Right renal pelvis (tissue), 4 donors: ENCODE measurements at regions not wholly inside any gene's neighbourhood (a gene's known extent, or its start where the extent isn't known, plus 50 kb on each side); places are given as distances from the start of the nearest gene placed in this dataset.
"Not testable (repeated sequence)": the region's sequence is repeated elsewhere in the genome, so short reads cannot be mapped to it uniquely, and the experiment has no call there.

ENCODE experiments used
- DNase-seq, 4 donors: peaks; one replicate each; pipeline ENCODE4 v3.0.0-alpha.2; 2013; ENCODE audit warnings: low read depth in 4 of 4, low spot score in 3 of 4, missing footprints in 1 of 4

DNA sequence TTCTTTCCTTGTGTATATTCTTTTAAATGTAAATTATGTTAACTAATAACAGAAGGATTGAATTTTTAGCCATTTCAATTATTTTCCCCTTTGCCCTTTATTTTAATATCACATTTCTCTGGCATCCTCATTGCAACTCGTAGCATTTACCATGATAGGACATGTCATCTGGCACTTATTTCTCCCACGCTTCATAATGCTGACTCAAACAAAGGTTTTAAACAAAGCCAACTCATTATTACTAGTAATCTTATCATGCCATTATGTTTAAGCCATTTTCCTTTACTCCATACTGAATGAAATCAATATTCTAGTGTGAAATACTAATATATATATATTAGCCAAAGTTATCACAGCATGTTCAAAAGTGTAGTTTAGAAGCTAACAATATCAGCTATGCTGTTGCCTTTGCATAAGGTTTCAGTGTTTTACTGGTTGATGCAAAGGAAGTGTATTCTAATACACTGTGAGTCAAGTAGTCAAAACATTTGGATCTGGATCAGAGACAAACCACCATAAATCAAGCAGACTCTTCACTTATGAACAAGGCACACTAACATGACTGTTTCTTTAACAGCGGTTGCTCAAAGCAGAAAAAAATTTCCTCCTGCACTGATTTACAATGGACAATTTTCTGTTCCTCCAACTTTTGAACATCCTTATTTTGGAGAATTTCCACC is 281.6 kb downstream of the SLC7A11 start:
- DNase-seq = peak in 3 of 4 donors; percentile 5 to 10 (median 5)

- peak; percentile 16 to 47 (median 26) for DNase-seq
Measured at GRCh38 chr4:137957806-137958205, 284.3 kb downstream of the SLC7A11 start.

DNA sequence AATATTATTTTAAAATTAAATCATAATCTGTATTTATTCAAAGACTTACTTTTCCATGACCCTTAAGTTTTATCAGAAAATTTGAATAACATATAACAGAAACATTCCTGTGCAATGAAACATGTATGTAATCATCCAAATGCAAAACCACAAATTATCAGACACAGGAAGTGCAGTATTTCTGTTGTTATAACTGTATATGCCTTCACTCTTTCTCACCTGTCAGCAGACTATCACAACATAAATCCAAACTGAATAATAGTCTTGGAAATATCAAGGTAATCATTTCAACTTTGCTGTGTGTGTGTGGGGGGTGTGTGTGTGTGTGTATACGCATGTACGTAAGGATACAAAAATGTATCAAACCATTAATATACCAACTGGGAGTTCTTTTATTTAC is 285.9 kb downstream of the SLC7A11 start:
- DNase-seq = no peak

- no peak for DNase-seq
Measured at GRCh38 chr4:137955595-137955994, 286.6 kb downstream of the SLC7A11 start.

DNA sequence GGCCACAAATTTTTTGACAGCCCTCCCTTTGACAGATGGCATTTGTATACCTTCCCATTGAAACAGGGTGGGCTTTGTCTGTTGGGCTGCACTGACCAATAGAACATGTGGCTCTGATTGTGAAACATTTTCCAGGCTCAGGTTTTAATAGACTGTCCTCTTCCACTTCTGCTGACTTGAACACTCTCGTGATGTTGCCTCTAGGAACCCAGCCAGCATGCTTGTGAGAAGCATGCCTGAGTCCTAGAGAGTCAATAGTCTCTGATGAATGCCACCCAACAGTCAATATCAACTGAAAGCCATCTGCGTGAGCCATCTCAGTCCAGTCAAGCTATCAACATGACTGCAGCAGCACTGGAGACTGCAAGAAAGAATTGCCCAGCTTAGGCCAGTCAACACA is 290.0 kb downstream of the SLC7A11 start:
- DNase-seq = no peak

DNA sequence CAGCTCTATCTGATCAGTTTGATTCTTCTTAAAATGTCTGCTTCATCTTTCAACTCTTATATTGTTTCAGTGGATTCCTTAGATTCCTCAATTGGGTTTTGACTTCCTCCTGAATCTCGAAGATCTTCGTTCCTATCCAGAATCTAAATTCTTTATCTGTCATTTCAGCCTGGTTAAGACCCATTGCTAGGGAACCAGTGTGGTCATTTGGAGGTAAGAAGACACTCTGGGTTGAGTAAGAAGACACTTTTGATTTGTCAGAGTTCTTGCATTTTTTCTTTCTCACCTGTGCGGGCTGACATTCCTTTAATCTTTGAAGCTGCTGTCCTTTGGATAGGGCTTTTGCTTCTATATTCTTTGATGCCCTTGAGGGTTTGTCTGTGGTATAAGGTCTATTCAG is 291.9 kb downstream of the SLC7A11 start:
- DNase-seq = no peak

GRCh38 chr4:137949746-137950145 is 292.4 kb downstream of the SLC7A11 start:
- no peak for DNase-seq

GRCh38 chr4:137946453-137947174 is 295.5 kb downstream of the SLC7A11 start:
- DNase-seq = no peak

DNA sequence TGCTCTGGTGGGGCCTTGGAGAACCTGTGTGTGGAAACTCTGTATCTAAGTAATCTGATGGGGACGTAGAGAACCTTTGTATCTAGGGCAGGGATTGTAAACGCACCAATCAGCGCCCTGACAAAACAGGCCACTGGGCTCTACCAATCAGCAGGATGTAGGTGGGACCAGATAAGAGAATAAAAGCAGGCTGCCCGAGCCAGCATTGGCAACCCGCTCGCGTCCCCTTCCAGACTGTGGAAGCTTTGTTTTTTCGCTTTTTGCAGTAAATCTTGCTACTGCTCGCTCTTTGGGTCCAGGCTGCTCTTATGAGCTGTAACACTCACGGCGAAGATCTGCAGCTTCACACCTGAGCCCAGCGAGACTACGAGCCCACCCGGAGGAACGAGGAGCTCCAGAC is 299.3 kb downstream of the SLC7A11 start:
- not testable (repeated sequence) for DNase-seq

- not testable (repeated sequence) for DNase-seq
Measured at GRCh38 chr4:137942015-137942515, 300.1 kb downstream of the SLC7A11 start.

DNA sequence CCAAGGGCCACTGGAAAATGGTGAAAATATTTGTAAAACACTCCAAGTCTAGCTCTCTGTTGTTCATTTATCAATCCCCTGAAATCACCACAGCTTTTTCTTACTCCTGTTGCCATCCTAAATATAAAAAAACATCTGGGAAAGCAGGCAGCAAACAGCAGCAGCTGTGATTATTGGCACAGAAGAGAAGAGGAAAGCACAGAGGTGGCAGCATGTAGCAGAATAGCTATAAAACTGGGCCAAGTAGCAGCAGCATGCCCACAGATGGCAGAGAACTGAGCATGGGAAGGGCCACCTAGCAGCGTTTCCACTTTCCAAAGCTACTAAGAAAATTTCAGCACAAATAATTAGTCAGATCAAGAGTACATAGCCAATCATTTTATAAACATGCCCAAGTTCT is 307.2 kb downstream of the SLC7A11 start:
- DNase-seq = no peak

GRCh38 chr4:137934046-137934445 is 308.1 kb downstream of the SLC7A11 start:
- no peak for DNase-seq

DNA sequence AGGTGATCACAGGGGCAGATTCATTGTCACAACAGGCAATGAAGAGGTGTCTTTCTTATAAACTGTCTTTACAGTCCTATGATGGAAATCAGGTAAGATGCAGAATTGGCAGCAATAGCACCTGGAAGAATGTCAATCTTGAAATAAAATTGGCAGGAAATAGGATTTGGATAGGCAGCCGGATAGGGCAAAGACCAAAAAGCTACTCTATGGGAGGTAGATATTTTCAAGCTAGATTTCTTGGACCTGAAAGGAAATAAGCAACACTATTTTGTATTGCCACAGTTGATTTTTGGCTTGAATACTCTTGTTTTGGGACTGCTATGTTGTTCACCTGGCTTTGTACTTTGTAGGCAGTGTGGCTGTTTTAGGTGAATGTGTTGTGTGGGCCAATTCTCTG is 314.2 kb downstream of the SLC7A11 start:
- no peak for DNase-seq

DNA sequence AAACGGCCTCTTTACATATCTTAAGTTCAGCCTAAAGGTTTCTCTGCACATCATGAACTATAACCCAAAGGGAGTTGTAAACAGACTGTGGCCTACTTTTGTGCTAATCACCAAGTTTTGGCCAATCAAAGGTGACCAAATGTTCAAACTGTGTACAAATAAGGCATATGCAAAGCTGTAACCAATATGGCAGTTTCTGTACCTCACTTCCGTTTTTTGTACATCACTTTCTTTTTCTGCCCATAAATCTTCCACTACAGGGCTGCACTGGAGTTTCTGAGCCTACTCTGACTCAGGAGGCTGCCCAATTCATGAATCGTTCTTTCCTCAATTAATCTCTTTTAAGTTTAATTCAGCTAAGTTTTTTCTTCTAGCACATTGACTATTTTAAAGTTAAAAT is 318.7 kb downstream of the SLC7A11 start:
- no peak for DNase-seq

DNA sequence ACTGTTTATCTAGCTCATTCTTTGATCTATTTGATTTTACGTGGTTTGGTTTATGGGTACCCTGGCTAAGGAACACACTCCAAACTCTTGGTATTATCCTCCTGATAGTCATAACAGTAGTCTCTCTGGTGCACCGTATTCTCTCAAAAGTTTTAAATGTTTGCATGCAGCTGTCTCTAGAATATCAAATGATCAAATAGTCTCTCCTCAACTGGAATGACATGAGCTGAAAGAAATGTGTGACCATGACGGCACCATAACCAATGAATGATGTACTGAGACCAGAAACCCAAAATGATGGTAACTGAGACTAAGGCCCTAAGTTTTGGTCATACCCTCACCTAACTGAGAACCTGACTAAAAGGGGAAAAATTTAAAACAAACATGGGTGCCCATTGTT is 319.4 kb downstream of the SLC7A11 start:
- no peak for DNase-seq

DNA sequence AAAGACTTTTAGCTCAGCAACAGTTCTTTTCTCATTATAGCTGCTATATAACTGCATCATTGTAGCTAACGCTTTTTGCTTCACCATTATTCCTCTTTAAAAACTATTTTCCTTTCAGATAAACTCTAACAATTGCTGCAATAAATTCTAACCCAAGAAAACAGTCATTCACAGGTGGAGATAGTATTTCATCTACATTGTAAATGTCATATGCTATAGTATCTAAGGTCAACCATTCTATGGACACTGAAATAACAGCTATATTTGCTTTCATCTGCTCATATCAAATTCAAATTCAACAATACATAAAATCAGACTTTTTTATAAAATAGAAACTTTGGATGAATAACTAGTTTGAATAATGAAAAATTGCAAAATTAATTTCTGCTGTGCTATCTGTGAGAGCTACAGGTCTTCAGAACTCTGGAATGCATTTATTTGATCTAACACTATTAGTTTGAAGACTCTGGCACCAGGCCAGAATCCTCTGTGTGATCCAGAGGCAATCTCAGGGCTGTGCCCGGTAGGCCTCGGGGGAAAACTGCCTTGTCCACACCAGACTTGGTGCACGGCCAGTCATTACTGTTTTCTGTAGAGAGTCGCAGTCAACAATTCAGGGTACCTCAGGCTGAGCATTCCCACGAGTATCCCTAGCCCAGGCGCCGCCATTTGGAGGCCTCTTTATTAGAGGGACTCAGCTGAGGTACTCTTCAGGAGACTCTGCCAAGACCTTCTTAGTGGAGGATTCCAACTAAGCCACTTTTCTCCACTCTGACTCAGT is 332.4 kb downstream of the SLC7A11 start:
- DNase-seq = peak in 1 of 4 donors; percentile 3

DNA sequence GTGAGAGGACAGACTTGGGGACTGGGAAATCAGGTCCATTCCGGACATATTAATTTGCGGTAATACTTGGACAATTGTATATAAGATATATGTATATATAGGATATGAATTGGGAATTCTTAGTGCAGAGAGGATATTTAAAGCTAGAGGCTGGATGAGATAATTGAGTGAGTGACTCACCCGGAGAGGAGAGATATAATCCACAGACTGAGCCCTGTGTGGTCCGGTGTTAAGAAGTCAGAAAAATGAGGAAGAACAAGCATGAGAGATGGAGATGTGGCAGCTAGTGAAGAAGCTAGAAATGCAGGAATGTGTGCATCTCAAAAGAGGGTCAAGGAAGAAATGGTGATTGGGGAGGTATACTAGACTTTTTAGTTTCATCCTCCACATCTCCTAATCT is 336.2 kb downstream of the SLC7A11 start:
- no peak for DNase-seq

DNA sequence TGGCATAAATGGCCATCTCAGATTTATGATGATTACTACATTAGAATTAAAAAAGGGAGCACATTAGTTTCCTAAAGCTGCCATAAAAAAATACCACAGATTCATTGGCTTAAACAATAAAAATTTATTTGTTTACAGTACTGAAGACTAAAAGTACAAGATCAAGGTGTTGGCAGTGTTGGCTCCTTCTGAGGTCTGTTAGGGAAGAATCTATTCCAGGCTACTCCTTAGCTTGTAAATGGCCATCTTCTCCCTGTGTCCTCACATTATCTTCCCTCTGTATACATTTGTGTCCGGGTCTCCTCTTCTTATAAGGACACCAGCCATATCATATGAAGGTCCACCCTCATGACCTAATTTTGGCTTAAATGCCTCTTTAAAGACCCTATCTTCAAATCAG is 341.0 kb downstream of the SLC7A11 start:
- DNase-seq = no peak

DNA sequence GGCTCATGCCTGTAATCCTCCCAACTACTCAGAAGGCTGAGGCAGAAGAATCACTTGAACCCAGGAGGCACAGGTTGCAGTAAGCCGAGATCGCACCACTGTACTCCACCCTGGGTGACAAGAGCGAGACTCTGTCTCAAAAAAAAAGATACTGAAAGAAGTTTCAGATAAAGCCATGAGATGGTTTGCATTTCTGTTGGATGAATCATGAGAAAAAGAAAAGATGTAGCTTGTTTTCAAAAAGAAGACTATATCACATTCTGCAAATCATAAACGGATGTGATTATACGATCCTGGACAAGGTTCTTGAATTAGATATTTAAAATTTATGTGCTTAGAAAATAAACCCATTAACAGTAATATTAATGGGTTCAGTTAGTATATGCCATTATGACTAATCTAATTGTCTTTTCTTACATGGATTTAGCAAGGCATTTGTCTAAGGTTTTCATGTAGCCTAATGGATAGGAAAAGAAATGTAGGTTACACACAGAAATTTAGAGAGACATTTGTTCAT is 345.9 kb downstream of the SLC7A11 start:
- DNase-seq = no peak

- DNase-seq = not testable (repeated sequence)
Measured at GRCh38 chr4:137895515-137895914, 346.6 kb downstream of the SLC7A11 start.

DNA sequence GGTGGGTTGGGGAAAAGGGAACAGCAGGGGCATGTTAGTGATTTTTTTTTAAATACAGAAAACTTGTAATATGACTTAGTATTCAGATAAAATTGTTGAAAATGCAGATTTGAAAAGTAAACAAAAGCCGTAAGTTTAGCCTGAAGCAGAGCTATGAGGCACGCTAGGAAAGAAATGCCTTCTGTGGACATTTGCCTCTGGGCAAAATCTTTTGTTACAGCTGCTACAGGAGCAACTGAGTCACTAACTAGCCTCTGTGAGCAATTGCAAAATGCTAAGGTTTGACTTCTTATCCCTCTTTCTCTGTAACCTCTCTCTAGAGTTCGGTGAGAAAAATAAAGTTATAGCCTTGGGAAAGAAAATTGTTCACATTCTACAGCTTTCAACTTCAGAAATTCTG is 350.0 kb downstream of the SLC7A11 start:
- no peak for DNase-seq
